ENCODE measurements at regions not wholly inside any gene's neighbourhood (a gene's known extent, or its start where the extent isn't known, plus 50 kb on each side); places are given as distances from the start of the nearest gene placed in this dataset.

- DNase-seq: no peak
- in situ Hi-C loops (cut with HindIII; ENCODE audit: low pct_ligation_motif_present, low pct_unique_long_range_greater_than_20kb, low sequenced_read_pairs): no loop called here
Measured at GRCh38 chr13:46975173-46975572, 78.3 kb upstream of the HTR2A start.

- in situ Hi-C loops (cut with HindIII; ENCODE audit: low pct_ligation_motif_present, low pct_unique_long_range_greater_than_20kb, low sequenced_read_pairs): no loop called here
Measured at GRCh38 chr13:46968450-46968849, 71.6 kb upstream of the HTR2A start.

DNA sequence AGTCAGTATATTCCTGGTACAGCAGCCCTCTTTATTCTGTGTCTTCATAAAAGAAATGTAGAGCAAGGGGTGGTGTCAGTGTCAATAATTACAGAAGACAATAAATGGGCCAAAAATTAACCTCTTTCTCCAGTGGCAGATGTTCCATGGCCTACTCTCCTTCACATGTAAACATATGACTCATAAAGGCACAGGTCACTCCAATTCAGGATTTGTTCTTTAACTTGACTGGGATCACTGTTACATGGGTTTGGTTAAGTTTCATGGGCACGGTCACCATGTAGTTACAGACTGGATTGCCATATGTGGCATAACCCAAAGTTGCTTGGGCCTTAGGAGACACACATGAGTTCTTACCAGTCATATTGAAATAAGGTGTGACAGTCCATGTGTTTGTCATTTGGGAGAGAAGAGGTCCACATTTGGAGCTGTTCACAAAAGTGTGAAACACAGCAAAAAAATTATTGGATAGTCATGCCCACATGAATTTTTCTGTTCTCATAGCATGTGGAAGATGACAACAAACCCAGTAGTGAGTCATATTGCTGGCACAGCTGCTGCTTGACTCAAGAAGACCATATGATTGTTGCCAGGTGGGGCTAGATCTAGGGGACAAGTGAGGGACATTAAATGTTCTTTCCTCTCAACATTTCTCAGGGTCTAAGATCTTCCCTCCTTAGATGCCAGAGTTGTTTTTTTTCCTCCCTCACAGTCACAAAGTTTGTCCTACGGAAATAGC lies 68.1 kb upstream of the HTR2A start:
- no peak for DNase-seq
- in situ Hi-C loops (cut with HindIII; ENCODE audit: low pct_ligation_motif_present, low pct_unique_long_range_greater_than_20kb, low sequenced_read_pairs): no loop called here

More at GRCh38 chr13:46968450-46968849, 71.6 kb upstream of the HTR2A start:
- DNase-seq: no peak

GRCh38 chr13:46963904-46964303 lies 67.1 kb upstream of the HTR2A start:
- in situ Hi-C loops (cut with HindIII; ENCODE audit: low pct_ligation_motif_present, low pct_unique_long_range_greater_than_20kb, low sequenced_read_pairs): no loop called here
- no peak for DNase-seq

DNA sequence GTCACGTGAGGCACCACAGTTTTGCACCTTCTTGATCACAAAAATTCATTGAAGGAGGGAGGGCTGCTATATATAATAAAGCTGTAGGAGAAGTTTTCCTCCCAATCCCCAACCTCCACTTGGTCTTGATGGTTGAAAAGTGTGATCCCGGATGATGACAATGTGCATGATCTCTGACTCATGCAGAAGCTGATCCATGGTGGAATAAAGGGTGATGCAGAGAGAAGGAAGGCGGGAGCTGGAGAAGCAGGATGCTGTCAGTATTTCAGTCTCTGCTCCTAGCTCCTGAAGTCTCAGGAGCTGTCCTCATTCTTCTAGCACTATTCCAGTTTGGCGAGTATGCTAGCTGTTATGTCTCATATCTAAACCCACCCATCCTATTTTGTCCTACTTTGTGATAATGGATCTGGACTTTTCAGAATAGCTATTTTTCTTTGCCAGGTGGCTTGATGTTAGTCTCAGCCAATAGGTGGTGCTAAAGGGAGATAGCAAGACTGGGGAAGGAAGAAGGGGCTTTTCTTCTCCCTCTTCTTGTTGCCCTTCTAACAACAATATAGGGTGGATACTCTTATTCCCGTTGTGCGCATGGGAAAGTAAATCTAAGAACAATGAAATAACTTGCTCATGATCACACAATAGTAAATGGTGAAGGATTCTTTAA lies 65.6 kb upstream of the HTR2A start:
- peak; percentile 14 for DNase-seq
- in situ Hi-C loops (cut with HindIII; ENCODE audit: low pct_ligation_motif_present, low pct_unique_long_range_greater_than_20kb, low sequenced_read_pairs): no loop called here

GRCh38 chr13:46961719-46962118 lies 64.9 kb upstream of the HTR2A start:
- in situ Hi-C loops (cut with HindIII; ENCODE audit: low pct_ligation_motif_present, low pct_unique_long_range_greater_than_20kb, low sequenced_read_pairs): no loop called here
- DNase-seq: peak; percentile 51

DNA sequence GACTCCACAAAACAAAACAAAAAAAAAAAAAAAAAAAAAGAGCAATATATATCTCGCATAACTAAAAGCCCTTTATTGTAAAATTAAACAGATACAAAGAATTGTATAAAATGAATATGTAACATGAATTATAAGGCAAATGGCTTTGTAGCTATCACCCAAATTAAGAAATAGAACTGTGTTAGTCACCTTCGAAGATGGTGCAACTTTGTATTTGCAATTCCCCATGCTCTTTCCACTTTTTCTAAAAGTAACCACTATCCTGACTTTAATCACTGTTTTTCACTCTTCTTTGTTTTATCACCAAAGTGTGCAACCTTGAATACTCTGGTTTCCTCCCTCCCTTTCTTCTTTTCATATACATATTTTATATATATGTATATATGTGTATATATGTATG lies 57.1 kb upstream of the HTR2A start:
- in situ Hi-C loops (cut with HindIII; ENCODE audit: low pct_ligation_motif_present, low pct_unique_long_range_greater_than_20kb, low sequenced_read_pairs): no loop called here
- DNase-seq: no peak

DNA sequence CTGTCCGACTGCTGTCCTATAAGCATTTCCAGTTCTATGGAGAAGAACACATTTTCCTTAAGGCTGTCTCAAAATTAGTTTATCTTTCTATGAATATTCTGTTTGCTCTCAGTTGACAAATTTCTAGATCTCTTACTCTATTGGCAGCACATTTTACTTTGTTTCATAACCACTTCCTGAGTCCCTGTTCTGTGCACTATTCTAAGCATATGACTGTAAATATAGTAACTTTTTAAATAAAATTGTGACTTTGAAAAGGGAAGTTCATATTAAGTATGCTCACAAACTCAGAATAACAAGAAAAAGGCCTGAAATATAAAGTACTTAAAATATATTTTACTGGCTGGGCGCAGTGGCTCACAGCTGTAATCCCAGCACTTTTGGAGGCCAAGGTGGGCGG lies 56.5 kb upstream of the HTR2A start:
- in situ Hi-C loops (cut with HindIII; ENCODE audit: low pct_ligation_motif_present, low pct_unique_long_range_greater_than_20kb, low sequenced_read_pairs): no loop called here
- no peak for DNase-seq

- no peak for DNase-seq
- in situ Hi-C loops (cut with HindIII; ENCODE audit: low pct_ligation_motif_present, low pct_unique_long_range_greater_than_20kb, low sequenced_read_pairs): no loop called here
Measured at GRCh38 chr13:46951516-46951915, 54.7 kb upstream of the HTR2A start.

GRCh38 chr13:46949211-46949610 lies 52.4 kb upstream of the HTR2A start:
- in situ Hi-C loops (cut with HindIII; ENCODE audit: low pct_ligation_motif_present, low pct_unique_long_range_greater_than_20kb, low sequenced_read_pairs): no loop called here
- DNase-seq: no peak

DNA sequence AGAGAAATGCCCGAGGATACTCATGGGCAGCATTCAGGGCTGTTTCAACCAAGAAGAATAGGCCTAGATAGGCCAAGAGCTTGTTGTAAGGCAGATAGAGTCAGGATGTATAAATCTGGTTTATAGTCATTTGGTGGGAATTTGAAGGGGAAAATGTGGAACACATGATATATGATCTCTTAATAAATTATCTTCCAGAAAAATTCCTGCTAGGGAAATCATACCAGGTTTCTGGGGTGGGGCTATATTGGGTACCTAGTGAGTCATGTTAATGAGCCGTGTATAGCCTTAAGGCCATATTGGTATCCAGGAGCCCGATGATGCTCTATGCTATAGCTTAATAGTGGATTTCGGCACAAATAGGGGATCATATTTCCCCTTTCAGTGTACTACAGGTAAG lies 51.5 kb upstream of the HTR2A start:
- DNase-seq: no peak
- in situ Hi-C loops (cut with HindIII; ENCODE audit: low pct_ligation_motif_present, low pct_unique_long_range_greater_than_20kb, low sequenced_read_pairs): no loop called here

- in situ Hi-C loops (cut with HindIII; ENCODE audit: low pct_ligation_motif_present, low pct_unique_long_range_greater_than_20kb, low sequenced_read_pairs): no loop called here
- no peak for DNase-seq
Measured at GRCh38 chr13:46947425-46948191, 50.8 kb upstream of the HTR2A start.
